ENCODE measurements at regions not wholly inside any gene's neighbourhood (a gene's known extent, or its start where the extent isn't known, plus 50 kb on each side); places are given as distances from the start of the nearest gene placed in this dataset.

- peak; percentile 34 for DNase-seq
Measured at GRCh38 chr15:94177112-94177511, 54.2 kb upstream of the MCTP2 start.

- no peak for DNase-seq
Measured at GRCh38 chr15:94175420-94175819, 55.9 kb upstream of the MCTP2 start.

- no peak for DNase-seq
Measured at GRCh38 chr15:94174399-94174802, 57.0 kb upstream of the MCTP2 start.

- no peak for DNase-seq
Measured at GRCh38 chr15:94168250-94168649, 63.1 kb upstream of the MCTP2 start.

GRCh38 chr15:94164971-94165370 is 66.4 kb upstream of the MCTP2 start:
- DNase-seq, result no peak

GRCh38 chr15:94164202-94164807 is 67.1 kb upstream of the MCTP2 start:
- peak; percentile 58 for DNase-seq

- DNase-seq, result no peak
Measured at GRCh38 chr15:94162939-94163338, 68.4 kb upstream of the MCTP2 start.

- no peak for DNase-seq
Measured at GRCh38 chr15:94154255-94154654, 77.1 kb upstream of the MCTP2 start.

- DNase-seq, result no peak
Measured at GRCh38 chr15:94145046-94145445, 86.3 kb upstream of the MCTP2 start.

GRCh38 chr15:94141802-94142201 is 89.6 kb upstream of the MCTP2 start:
- DNase-seq, result no peak

GRCh38 chr15:94135486-94136147 is 95.7 kb upstream of the MCTP2 start:
- DNase-seq, result no peak

- no peak for DNase-seq
Measured at GRCh38 chr15:94131875-94132274, 99.5 kb upstream of the MCTP2 start.

- no peak for DNase-seq
Measured at GRCh38 chr15:94130504-94130903, 100.9 kb upstream of the MCTP2 start.

- DNase-seq, result no peak
Measured at GRCh38 chr15:94127006-94127405, 104.4 kb upstream of the MCTP2 start.

GRCh38 chr15:94125698-94126097 is 105.7 kb upstream of the MCTP2 start:
- DNase-seq, result no peak

GRCh38 chr15:94125156-94125555 is 106.2 kb upstream of the MCTP2 start:
- DNase-seq, result no peak

- DNase-seq, result no peak
Measured at GRCh38 chr15:94122516-94122915, 108.8 kb upstream of the MCTP2 start.

GRCh38 chr15:94119923-94120775 is 111.2 kb upstream of the MCTP2 start:
- DNase-seq, result peak; percentile 67

- DNase-seq, result no peak
Measured at GRCh38 chr15:94119298-94119811, 112.0 kb upstream of the MCTP2 start.

- DNase-seq, result no peak
Measured at GRCh38 chr15:94110476-94111130, 120.8 kb upstream of the MCTP2 start.

- DNase-seq, result no peak
Measured at GRCh38 chr15:94107652-94108051, 123.7 kb upstream of the MCTP2 start.

GRCh38 chr15:94105760-94106159 is 125.6 kb upstream of the MCTP2 start:
- no peak for DNase-seq

GRCh38 chr15:94100863-94101262 is 130.5 kb upstream of the MCTP2 start:
- no peak for DNase-seq
